ENCODE measurements at regions not wholly inside any gene's neighbourhood (a gene's known extent, or its start where the extent isn't known, plus 50 kb on each side); places are given as distances from the start of the nearest gene placed in this dataset.

DNA sequence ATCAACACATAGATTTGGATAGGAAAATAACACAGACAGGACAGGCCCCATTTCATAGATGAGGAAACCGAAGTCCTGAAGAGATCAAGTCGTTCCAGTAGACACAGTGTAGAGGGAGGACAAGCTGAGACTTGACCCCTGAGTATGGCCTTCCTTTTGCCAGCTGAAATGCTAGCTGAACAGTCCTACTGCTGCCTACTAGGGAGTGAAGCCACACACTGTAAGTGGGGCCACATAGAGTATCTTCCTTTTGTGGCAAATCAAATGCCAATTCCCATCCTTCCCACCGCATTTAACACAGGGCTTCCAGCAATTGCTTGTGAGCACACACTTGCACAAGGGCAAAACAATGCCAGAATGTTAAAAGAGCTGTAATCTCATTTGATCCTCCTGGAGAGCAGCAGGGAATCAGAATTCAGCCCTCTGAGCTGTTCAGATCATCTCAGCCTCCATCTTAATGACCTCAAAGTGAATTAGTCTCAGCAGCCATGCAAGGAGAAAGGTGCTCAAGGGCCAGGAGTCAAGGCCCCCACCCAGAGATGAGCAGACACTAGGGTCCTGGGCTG lies 380.5 kb downstream of the EMP1 start:
- TF ChIP-seq ZNF549 (CRISPR knock-in tag; IDR thresholded peaks at IDR 0.05) = no peak
- Histone ChIP-seq H2AFZ (ENCODE audit: low read length) (no peak overlapping the region), H3K36me3 (replicated peaks in 1 of 2; ENCODE audit: control insufficient read depth in 1 of 2, insufficient read depth in 2 of 2, low read length in 2 of 2) (no peaks in the 10 kb centered on the region), H3K27ac (ENCODE audit: extremely low read length, insufficient read depth, low read length) (no peak overlapping the region), H3K4me1 (ENCODE audit: insufficient read depth, low read length) (peaks cover 48% of the 10 kb centered on the region), H3K27me3 (ENCODE audit: control insufficient read depth in 1 of 2, insufficient read depth in 2 of 2, low read length in 2 of 2) (no peaks in the 10 kb centered on the region), H3K4me3 (replicated peaks in 1 of 3; ENCODE audit: insufficient read depth in 1 of 3, low read depth in 2 of 3, low read length in 3 of 3) (no peak overlapping the region), H4K20me1 (ENCODE audit: insufficient read depth, low read length) (no peaks in the 10 kb centered on the region), H3K79me2 (ENCODE audit: insufficient read depth, low read length) (no peaks in the 10 kb centered on the region), H3K9ac (ENCODE audit: insufficient read depth, low read depth, low read length) (no peak overlapping the region), H3K4me2 (ENCODE audit: low read depth, low read length) (no peak overlapping the region), H3K9me3 (ENCODE audit: low read length) (no peaks in the 10 kb centered on the region)
- POLR2A ChIA-PET = no interaction called here
- DNase-seq (ENCODE audit: low spot score) (no peak), ATAC-seq (no peak), FAIRE-seq (no peak)
- BruUV-seq (replicated peaks) = no TSS peak
- CTCF ChIA-PET (ENCODE audit: low intra/inter-chr PET ratio, low total read pairs) = no interaction called here
- intact Hi-C loops (cut with micrococcal nuclease; ENCODE audit: unreplicated experiment) = no loop called here
- in situ Hi-C loops (cut with HindIII; ENCODE audit: extremely low pct_ligation_motif_present, low pct_unique_long_range_greater_than_20kb) = no loop called here
- WGBS (ENCODE audit: low lambda C conversion rate) = 78% methylated on average over 3 of the region's 3 CpGs

GRCh38 chr12:13573698-13574321 lies 377.3 kb downstream of the EMP1 start:
- FAIRE-seq (no peak), DNase-seq (ENCODE audit: low spot score) (no peak), ATAC-seq (no peak)
- Histone ChIP-seq H3K27ac (ENCODE audit: extremely low read length, insufficient read depth, low read length) (no peak overlapping the region), H3K4me2 (ENCODE audit: low read depth, low read length) (no peak overlapping the region), H4K20me1 (ENCODE audit: insufficient read depth, low read length) (no peaks in the 10 kb centered on the region), H3K4me3 (replicated peaks in 1 of 3; ENCODE audit: insufficient read depth in 1 of 3, low read depth in 2 of 3, low read length in 3 of 3) (no peak overlapping the region), H2AFZ (ENCODE audit: low read length) (no peak overlapping the region), H3K79me2 (ENCODE audit: insufficient read depth, low read length) (no peaks in the 10 kb centered on the region), H3K4me1 (ENCODE audit: insufficient read depth, low read length) (peaks cover 53% of the 10 kb centered on the region), H3K27me3 (ENCODE audit: control insufficient read depth in 1 of 2, insufficient read depth in 2 of 2, low read length in 2 of 2) (no peaks in the 10 kb centered on the region), H3K9ac (ENCODE audit: insufficient read depth, low read depth, low read length) (no peak overlapping the region), H3K9me3 (ENCODE audit: low read length) (no peaks in the 10 kb centered on the region), H3K36me3 (replicated peaks in 1 of 2; ENCODE audit: control insufficient read depth in 1 of 2, insufficient read depth in 2 of 2, low read length in 2 of 2) (no peaks in the 10 kb centered on the region)
- ChIA-PET POLR2A (interaction anchor here (0.9 kb wide), 1 partner anchor 14 kb away, joined by 3 read pairs; no protein-coding TSS in a partner anchor), CTCF (ENCODE audit: low intra/inter-chr PET ratio, low total read pairs) (no interaction called here)
- 67% methylated on average over 3 of the region's 3 CpGs for WGBS (ENCODE audit: low lambda C conversion rate)
- no TSS peak for BruUV-seq (replicated peaks)
- in situ Hi-C loops (cut with HindIII; ENCODE audit: extremely low pct_ligation_motif_present, low pct_unique_long_range_greater_than_20kb) = no loop called here
- intact Hi-C loops (cut with micrococcal nuclease; ENCODE audit: unreplicated experiment) = no loop called here
- no peak for TF ChIP-seq HNRNPLL (IDR thresholded peaks at IDR 0.05; ENCODE audit: low read depth, low read length, poor library complexity, severe bottlenecking)
- TF ChIP-seq PAWR (CRISPR knock-in tag; IDR thresholded peaks at IDR 0.05; ENCODE audit: borderline replicate concordance) = no peak
- TF ChIP-seq ZC3H13 (CRISPR knock-in tag; IDR thresholded peaks at IDR 0.05) = no peak
- no peak for TF ChIP-seq SOX13 (IDR thresholded peaks at IDR 0.05)
- TF ChIP-seq SOX13 (CRISPR knock-in tag; conservative IDR thresholded peaks at IDR 0.05 in 1 of 2, IDR thresholded peaks at IDR 0.05 in 1 of 2) = no peak
- TF ChIP-seq ZBTB1 (CRISPR knock-in tag; IDR thresholded peaks at IDR 0.05; ENCODE audit: borderline replicate concordance) = no peak
- no peak for TF ChIP-seq RBFOX2 (IDR thresholded peaks at IDR 0.05; ENCODE audit: low read depth, low read length)
- TF ChIP-seq SMAD3 (CRISPR knock-in tag; IDR thresholded peaks at IDR 0.05) = no peak
- TF ChIP-seq ZNF674 (CRISPR knock-in tag; IDR thresholded peaks at IDR 0.05; ENCODE audit: low read depth) = no peak
- TF ChIP-seq HMG20A (CRISPR knock-in tag; IDR thresholded peaks at IDR 0.05; ENCODE audit: borderline replicate concordance) = no peak
- TF ChIP-seq, protein P1, sequence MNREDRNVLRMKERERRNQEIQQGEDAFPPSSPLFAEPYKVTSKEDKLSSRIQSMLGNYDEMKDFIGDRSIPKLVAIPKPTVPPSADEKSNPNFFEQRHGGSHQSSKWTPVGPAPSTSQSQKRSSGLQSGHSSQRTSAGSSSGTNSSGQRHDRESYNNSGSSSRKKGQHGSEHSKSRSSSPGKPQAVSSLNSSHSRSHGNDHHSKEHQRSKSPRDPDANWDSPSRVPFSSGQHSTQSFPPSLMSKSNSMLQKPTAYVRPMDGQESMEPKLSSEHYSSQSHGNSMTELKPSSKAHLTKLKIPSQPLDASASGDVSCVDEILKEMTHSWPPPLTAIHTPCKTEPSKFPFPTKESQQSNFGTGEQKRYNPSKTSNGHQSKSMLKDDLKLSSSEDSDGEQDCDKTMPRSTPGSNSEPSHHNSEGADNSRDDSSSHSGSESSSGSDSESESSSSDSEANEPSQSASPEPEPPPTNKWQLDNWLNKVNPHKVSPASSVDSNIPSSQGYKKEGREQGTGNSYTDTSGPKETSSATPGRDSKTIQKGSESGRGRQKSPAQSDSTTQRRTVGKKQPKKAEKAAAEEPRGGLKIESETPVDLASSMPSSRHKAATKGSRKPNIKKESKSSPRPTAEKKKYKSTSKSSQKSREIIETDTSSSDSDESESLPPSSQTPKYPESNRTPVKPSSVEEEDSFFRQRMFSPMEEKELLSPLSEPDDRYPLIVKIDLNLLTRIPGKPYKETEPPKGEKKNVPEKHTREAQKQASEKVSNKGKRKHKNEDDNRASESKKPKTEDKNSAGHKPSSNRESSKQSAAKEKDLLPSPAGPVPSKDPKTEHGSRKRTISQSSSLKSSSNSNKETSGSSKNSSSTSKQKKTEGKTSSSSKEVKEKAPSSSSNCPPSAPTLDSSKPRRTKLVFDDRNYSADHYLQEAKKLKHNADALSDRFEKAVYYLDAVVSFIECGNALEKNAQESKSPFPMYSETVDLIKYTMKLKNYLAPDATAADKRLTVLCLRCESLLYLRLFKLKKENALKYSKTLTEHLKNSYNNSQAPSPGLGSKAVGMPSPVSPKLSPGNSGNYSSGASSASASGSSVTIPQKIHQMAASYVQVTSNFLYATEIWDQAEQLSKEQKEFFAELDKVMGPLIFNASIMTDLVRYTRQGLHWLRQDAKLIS (CRISPR knock-in tag; IDR thresholded peaks at IDR 0.05) = no peak
- no peak for TF ChIP-seq TOE1 (CRISPR knock-in tag; IDR thresholded peaks at IDR 0.05)

Measured in HepG2 (cell line).